NT2/D1 (cell line): ENCODE measurements at regions not wholly inside any gene's neighbourhood (a gene's known extent, or its start where the extent isn't known, plus 50 kb on each side); places are given as distances from the start of the nearest gene placed in this dataset.

Experiments
- DNase-seq: peaks from one replicate; pipeline ENCODE4 v3.0.0-alpha.2; 2011; ENCODE audit warnings: low read depth, low spot score
- H3K27me3 ChIP-seq: 2 replicates; pipeline ENCODE4 v1.6.0; 2011; ENCODE audit warnings: mild to moderate bottlenecking; ENCODE audit not compliant: insufficient read length, insufficient read depth
- H3K36me3 ChIP-seq: 2 replicates; pipeline ENCODE4 v1.6.1; 2011; ENCODE audit warnings: mild to moderate bottlenecking, low read length, mixed read lengths; ENCODE audit not compliant: insufficient read depth, insufficient read length
- H3K4me1 ChIP-seq: 2 replicates; pipeline ENCODE4 v1.5.1; 2011; ENCODE audit not compliant: insufficient read depth, insufficient read length
- H3K4me3 ChIP-seq: 2 replicates; pipeline ENCODE4 v1.5.1; 2011; ENCODE audit warnings: low read depth; ENCODE audit not compliant: insufficient read length
- H3K9ac ChIP-seq: 2 replicates; pipeline ENCODE4 v1.6.0; 2011; ENCODE audit warnings: low read depth; ENCODE audit not compliant: insufficient read length
- H3K9me3 ChIP-seq: 2 replicates; pipeline ENCODE4 v1.5.1; 2011; ENCODE audit warnings: mild to moderate bottlenecking, low read length; ENCODE audit not compliant: insufficient read depth
- SUZ12 ChIP-seq: IDR thresholded peaks from 2 replicates; pipeline ENCODE4 v1.6.1; 2011; ENCODE audit not compliant: insufficient read length, insufficient read depth; ENCODE audit errors: extremely low read depth
- YY1 ChIP-seq: IDR thresholded peaks from 2 replicates; pipeline ENCODE4 v1.6.1; 2011; ENCODE audit not compliant: insufficient read length, insufficient read depth
- ZNF274 ChIP-seq: IDR thresholded peaks from 2 replicates; pipeline ENCODE4 v1.6.1; 2011; ENCODE audit warnings: mild to moderate bottlenecking, low read depth, low read length

DNA sequence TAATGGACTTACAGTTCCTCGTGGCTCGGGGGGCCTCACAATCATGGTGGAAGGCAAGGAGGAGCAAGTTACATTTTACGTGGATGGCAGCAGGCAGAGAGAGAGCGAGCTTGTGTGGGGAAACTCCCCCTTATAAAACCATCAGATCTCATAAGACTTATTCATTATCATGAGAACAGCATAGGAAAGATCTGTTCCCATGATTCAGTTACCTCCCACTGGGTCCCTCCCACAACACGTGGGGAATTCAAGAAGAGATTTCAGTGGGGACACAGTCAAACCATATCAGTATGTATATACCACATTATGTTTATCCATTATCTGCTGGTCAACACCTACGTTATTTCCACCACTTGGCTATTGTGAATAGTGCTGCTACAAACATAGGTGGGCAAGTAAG lies 352.3 kb upstream of the B3GALT2 start:
- no peak for DNase-seq
- Histone ChIP-seq H3K4me3 (no peak overlapping the region), H3K27me3 (no peaks in the 10 kb centered on the region), H3K36me3 (no peaks in the 10 kb centered on the region), H3K9me3 (no peaks in the 10 kb centered on the region), H3K9ac (no peak overlapping the region), H3K4me1 (no peaks in the 10 kb centered on the region)
- TF ChIP-seq YY1 (no peak), ZNF274 (no peak), SUZ12 (no peak)

DNA sequence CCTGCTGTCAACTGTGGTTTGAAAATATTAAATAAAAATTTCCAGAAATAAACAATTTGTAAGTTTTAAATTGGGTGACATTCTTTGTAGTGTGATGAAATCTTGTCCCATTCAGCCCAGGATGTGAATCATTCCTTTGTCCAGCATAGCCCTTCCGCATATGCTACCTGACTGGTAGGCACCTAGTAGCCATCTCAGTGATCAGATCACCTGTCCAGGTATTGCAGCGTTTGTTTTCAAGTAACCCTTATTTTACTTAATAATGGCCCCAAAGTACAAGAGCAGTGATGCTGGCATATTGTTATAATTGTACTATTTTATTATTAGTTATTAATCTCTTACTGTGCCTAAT lies 351.6 kb upstream of the B3GALT2 start:
- H3K9ac ChIP-seq = no peak overlapping the region
- H3K27me3 ChIP-seq = no peaks in the 10 kb centered on the region
- H3K9me3 ChIP-seq = no peaks in the 10 kb centered on the region
- DNase-seq = no peak
- H3K36me3 ChIP-seq = no peaks in the 10 kb centered on the region
- H3K4me1 ChIP-seq = no peaks in the 10 kb centered on the region
- H3K4me3 ChIP-seq = no peak overlapping the region
- TF ChIP-seq ZNF274 (no peak), SUZ12 (no peak), YY1 (no peak)

DNA sequence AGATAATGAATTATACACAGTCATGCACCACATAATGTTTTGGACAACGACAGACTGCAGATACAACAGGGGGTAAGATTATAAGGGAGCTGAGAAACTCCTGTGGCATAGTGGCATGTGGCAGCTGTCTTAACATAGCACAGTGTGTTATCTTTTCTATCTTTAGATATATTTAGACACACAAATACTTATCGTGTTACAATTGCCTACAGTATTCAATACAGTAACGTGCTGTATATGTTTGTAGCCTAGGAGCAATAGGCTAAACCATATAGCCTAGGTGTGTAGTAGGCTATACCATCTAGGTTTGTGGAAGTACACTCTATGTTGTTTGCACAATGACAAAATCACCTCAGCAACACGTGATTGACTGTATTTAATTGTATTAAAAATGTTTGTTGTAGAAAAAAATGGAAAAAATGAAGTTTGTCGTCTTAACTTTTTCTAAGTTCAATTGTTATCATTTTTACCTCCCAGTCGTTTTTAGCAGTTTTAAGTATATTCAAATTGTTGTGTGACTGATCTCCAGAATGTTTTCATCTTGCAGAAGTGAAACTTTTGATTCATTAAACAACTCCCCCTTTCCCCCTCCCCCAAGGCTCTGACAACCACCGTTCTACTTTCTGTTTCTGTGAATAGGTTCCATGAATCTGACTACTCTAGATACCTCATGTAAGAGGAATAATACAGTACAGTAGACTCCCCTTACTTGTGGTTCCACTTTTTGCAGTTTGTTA lies 351.0 kb upstream of the B3GALT2 start:
- no peak for TF ChIP-seq YY1
- TF ChIP-seq ZNF274 = no peak
- TF ChIP-seq SUZ12 = no peak
- Histone ChIP-seq H3K9ac (no peak overlapping the region), H3K9me3 (no peaks in the 10 kb centered on the region), H3K4me3 (no peak overlapping the region), H3K27me3 (no peaks in the 10 kb centered on the region), H3K4me1 (no peaks in the 10 kb centered on the region), H3K36me3 (no peaks in the 10 kb centered on the region)
- DNase-seq = no peak

DNA sequence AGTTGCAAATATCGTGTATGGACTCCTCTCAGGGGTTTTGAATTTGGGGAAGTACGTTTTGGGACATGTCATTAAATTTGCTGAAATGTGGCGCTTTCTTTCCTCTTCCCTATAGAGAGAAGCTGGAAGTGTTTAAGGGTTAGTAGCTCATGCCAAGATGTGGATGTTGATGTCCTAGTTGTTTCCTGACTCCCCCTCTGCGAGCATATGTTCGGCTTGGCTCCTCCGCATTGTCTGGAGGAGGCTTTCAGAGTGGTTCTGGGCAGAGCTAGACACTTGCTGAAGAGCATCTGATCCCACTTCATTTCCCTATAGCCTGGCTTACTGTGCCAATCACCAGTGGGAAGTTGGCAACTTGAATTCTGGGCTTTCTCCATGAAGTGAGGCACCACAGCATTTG lies 347.4 kb upstream of the B3GALT2 start:
- no peaks in the 10 kb centered on the region for H3K27me3 ChIP-seq
- no peak for DNase-seq
- H3K9ac ChIP-seq = no peak overlapping the region
- no peaks in the 10 kb centered on the region for H3K4me1 ChIP-seq
- no peak for TF ChIP-seq SUZ12
- TF ChIP-seq YY1 = no peak
- TF ChIP-seq ZNF274 = no peak
- no peak overlapping the region for H3K4me3 ChIP-seq
- H3K36me3 ChIP-seq = no peaks in the 10 kb centered on the region
- no peaks in the 10 kb centered on the region for H3K9me3 ChIP-seq

DNA sequence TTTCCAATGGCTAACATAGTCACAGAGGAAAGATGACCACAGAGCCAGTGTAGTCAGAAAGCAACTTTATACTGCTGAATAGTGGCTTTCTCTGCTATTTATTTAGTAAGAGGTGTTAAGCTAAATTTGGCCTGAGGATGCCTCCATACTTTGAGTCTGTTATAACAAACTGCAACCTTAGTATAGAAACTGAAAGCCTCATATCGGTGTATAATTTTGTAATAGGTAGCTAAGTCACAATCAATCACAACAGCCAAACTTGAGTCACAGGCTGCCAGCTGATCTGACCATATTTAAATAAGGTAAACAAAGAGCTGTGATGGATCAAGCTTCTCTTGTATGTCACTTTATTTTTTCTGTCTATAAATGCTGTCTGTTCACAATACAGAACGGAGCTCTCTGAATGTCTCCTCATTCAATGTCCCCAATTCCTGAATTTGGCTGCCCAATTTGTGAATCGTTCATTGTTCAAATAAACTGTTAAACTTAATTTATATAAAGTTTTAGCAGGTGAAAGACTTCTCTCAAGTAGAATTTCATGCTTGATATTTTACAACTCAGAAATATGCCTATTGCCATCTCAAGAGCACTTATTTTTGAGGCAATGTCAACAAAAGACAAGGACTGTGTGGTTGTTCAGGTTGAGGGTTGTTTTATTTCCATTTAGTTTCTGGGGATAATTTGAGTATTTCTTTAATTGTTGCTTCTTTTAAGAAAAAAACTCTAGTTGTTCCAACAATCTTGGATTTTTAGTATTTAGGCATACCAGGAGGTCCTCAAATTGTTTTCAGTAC lies 339.7 kb upstream of the B3GALT2 start:
- Histone ChIP-seq H3K36me3 (no peaks in the 10 kb centered on the region), H3K9ac (no peak overlapping the region), H3K4me1 (no peaks in the 10 kb centered on the region), H3K27me3 (no peaks in the 10 kb centered on the region), H3K4me3 (no peak overlapping the region), H3K9me3 (no peaks in the 10 kb centered on the region)
- DNase-seq = no peak
- TF ChIP-seq SUZ12 (no peak), ZNF274 (no peak), YY1 (no peak)

DNA sequence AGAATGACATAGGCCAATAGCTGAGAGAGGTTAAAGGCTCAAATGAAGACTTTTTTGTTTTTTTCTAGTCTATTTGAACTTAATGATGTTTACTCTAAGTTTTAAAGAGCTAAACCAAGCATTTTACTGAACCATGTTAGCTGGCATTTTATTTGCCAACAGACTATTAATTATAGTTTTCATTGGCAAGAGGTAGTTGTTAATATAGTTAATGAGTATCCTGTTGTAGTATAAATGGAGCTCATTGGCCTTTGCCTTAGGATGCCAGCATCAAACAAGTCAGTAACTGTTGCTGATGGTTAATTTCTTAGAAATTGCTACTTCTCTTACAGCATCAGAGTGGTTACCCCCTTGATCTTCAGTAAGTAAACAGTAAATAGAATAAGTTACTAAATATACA lies 339.0 kb upstream of the B3GALT2 start:
- no peak for DNase-seq
- Histone ChIP-seq H3K4me1 (no peaks in the 10 kb centered on the region), H3K36me3 (no peaks in the 10 kb centered on the region), H3K4me3 (no peak overlapping the region), H3K9me3 (no peaks in the 10 kb centered on the region), H3K27me3 (no peaks in the 10 kb centered on the region), H3K9ac (no peak overlapping the region)
- TF ChIP-seq ZNF274 (no peak), SUZ12 (no peak), YY1 (no peak)

DNA sequence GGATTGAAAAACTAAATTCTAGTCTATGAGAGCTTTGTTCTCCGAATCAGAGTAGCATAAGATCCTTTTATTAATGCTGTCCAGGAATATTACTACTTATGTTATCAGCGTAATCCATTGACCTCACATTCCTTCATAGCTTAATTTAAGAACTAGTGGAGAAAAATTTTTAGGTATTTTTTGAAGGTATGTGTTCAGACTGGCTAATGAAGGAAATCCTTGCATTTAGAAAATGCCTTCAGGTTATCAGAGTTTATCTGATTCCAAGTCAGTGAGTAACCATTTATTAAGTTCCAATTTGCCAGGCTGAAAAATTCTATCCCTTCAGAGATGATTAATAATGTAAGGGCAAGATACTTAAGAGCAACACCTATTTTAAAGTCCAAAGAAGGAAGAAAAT lies 338.2 kb upstream of the B3GALT2 start:
- H3K27me3 ChIP-seq = no peaks in the 10 kb centered on the region
- DNase-seq = no peak
- no peak overlapping the region for H3K4me3 ChIP-seq
- TF ChIP-seq ZNF274 (no peak), SUZ12 (no peak), YY1 (no peak)
- H3K9me3 ChIP-seq = no peaks in the 10 kb centered on the region
- no peak overlapping the region for H3K9ac ChIP-seq
- H3K36me3 ChIP-seq = no peaks in the 10 kb centered on the region
- no peaks in the 10 kb centered on the region for H3K4me1 ChIP-seq
